A549 (cell line): ENCODE measurements at regions not wholly inside any gene's neighbourhood (a gene's known extent, or its start where the extent isn't known, plus 50 kb on each side); places are given as distances from the start of the nearest gene placed in this dataset.

ENCODE experiments used
- POLR2A ChIP-seq: IDR thresholded peaks from 2 replicates; pipeline ENCODE4 v1.6.1; 2012; ENCODE audit warnings: mild to moderate bottlenecking, low read length
- POLR2AphosphoS2 ChIP-seq: conservative IDR thresholded peaks from 2 replicates; pipeline ENCODE4 v1.6.1; 2012; ENCODE audit warnings: low read length, improper control_type of control experiment, inconsistent platforms
- ZFP36 ChIP-seq: fragments of 450-650 bp; IDR thresholded peaks from 2 replicates; pipeline ENCODE4 v1.6.1; 2014; ENCODE audit warnings: borderline replicate concordance; ENCODE audit not compliant: partially characterized antibody
- ZSCAN20 ChIP-seq: fragments of 250-450 bp; sonication (Bioruptor Pico); IDR thresholded peaks from 2 replicates; pipeline ENCODE4 v1.8.0; 2022; ENCODE audit warnings: mild to moderate bottlenecking, moderate library complexity
- TF ChIP-seq, protein P1 (sequence below): fragments of >200 bp; sonication (Bioruptor Twin); formaldehyde crosslinking; IDR thresholded peaks from 3 replicates; pipeline ENCODE4 v1.5.1; 2016

DNA sequence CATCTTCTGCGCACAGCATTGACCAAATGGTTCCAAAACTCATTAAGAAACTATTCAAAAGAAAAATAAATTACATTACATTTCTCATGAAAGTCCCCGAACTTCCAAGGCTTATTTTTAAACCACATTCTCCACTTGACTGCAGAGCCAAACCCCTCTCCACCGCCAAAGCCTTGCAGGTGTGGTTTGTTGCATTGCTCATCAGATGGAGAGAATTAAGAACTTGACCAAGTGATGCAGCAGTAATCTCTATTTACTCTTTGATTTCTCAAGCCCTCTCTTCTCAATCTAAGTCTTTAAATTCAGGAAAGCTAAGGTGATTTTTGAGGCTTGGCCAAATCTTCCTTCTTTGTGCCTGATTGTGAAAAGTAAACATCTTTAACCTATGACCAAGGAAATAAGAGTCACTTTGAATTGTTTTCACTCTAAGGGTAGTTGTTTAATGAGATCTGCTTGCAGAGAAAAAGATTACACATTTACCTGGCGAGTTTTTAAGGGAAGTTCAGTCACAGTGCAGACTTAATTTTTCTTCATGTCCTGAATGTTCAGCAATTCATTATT is 290.5 kb upstream of the ITGA1 start:
- no peak for TF ChIP-seq POLR2A
- no peak for TF ChIP-seq POLR2AphosphoS2
- TF ChIP-seq, protein P1, sequence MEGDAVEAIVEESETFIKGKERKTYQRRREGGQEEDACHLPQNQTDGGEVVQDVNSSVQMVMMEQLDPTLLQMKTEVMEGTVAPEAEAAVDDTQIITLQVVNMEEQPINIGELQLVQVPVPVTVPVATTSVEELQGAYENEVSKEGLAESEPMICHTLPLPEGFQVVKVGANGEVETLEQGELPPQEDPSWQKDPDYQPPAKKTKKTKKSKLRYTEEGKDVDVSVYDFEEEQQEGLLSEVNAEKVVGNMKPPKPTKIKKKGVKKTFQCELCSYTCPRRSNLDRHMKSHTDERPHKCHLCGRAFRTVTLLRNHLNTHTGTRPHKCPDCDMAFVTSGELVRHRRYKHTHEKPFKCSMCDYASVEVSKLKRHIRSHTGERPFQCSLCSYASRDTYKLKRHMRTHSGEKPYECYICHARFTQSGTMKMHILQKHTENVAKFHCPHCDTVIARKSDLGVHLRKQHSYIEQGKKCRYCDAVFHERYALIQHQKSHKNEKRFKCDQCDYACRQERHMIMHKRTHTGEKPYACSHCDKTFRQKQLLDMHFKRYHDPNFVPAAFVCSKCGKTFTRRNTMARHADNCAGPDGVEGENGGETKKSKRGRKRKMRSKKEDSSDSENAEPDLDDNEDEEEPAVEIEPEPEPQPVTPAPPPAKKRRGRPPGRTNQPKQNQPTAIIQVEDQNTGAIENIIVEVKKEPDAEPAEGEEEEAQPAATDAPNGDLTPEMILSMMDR: no peak
- TF ChIP-seq ZFP36: no peak
- no peak for TF ChIP-seq ZSCAN20 (CRISPR knock-in tag)
